ENCODE measurements at regions not wholly inside any gene's neighbourhood (a gene's known extent, or its start where the extent isn't known, plus 50 kb on each side); places are given as distances from the start of the nearest gene placed in this dataset.

GRCh38 chr9:29778281-29778849 is 2205.1 kb upstream of the C9orf72 start:
- 88 to 97% methylated on average over 7 of the region's 7 CpGs for WGBS, 2 donors
- Histone ChIP-seq H3K27me3 (no peaks in the 10 kb centered on the region), H3K36me3 (ENCODE audit: low read depth, missing control alignments) (no peaks in the 10 kb centered on the region), H3K4me1 (no peaks in the 10 kb centered on the region), H3K4me3 (no peak overlapping the region), H3K27ac (no peak overlapping the region), H3K9me3 (no peaks in the 10 kb centered on the region)
- DNase-seq = no peak
- intact Hi-C loops (cut with DNase I; ENCODE audit: low total_unique reads) = no loop called here
- TF ChIP-seq POLR2A (IDR thresholded peaks at IDR 0.05) = no peak
- TF ChIP-seq, protein P1, sequence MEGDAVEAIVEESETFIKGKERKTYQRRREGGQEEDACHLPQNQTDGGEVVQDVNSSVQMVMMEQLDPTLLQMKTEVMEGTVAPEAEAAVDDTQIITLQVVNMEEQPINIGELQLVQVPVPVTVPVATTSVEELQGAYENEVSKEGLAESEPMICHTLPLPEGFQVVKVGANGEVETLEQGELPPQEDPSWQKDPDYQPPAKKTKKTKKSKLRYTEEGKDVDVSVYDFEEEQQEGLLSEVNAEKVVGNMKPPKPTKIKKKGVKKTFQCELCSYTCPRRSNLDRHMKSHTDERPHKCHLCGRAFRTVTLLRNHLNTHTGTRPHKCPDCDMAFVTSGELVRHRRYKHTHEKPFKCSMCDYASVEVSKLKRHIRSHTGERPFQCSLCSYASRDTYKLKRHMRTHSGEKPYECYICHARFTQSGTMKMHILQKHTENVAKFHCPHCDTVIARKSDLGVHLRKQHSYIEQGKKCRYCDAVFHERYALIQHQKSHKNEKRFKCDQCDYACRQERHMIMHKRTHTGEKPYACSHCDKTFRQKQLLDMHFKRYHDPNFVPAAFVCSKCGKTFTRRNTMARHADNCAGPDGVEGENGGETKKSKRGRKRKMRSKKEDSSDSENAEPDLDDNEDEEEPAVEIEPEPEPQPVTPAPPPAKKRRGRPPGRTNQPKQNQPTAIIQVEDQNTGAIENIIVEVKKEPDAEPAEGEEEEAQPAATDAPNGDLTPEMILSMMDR (IDR thresholded peaks at IDR 0.05) = no peak

- DNase-seq = no peak
- Histone ChIP-seq H3K4me1 (no peaks in the 10 kb centered on the region), H3K9me3 (no peaks in the 10 kb centered on the region), H3K27ac (no peak overlapping the region), H3K27me3 (no peaks in the 10 kb centered on the region), H3K36me3 (ENCODE audit: low read depth, missing control alignments) (no peaks in the 10 kb centered on the region), H3K4me3 (no peak overlapping the region)
- WGBS, 2 donors = 75 to 81% methylated on average over 1 of the region's 1 CpG
- no peak for TF ChIP-seq POLR2A (IDR thresholded peaks at IDR 0.05)
- TF ChIP-seq, protein P1 (IDR thresholded peaks at IDR 0.05) = no peak
- intact Hi-C loops (cut with DNase I; ENCODE audit: low total_unique reads) = no loop called here
Measured at GRCh38 chr9:29793970-29794369, 2220.7 kb upstream of the C9orf72 start.

DNA sequence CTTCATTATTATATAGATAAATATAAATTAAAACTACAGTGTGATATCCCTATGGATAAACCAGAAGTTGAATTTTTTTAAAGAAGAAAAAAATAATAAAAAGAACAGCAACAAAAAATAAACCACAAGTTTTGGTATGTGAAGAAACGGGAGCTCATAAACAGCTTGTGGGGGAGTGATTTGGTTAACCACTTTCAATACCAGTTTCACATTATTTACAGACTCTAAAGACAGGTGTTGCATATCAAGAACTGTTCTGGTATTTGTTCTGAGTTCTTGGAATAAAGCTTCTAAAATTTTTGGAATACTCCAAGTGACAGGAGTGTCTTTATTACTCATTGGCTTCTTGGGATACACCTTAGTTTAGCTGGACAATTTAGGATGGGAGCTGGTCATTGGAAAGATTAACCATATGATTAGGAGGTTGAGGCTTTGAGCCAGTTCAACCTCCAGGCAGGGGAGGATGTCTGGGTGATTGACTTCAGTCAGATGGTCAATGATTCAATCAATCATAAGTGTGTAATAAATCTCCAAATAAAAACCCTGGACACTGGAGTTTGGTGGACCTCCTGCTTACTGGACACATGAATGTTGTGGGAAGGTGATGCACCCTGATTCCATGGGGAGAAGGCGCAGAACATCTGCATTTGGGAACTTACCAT is 2223.1 kb upstream of the C9orf72 start:
- no peaks in the 10 kb centered on the region for H3K4me1 ChIP-seq
- H3K36me3 ChIP-seq (ENCODE audit: low read depth, missing control alignments) = no peaks in the 10 kb centered on the region
- DNase-seq = no peak
- no peaks in the 10 kb centered on the region for H3K9me3 ChIP-seq
- no peaks in the 10 kb centered on the region for H3K27me3 ChIP-seq
- TF ChIP-seq, protein P1 (IDR thresholded peaks at IDR 0.05) = no peak
- no peak for TF ChIP-seq POLR2A (IDR thresholded peaks at IDR 0.05)
- H3K4me3 ChIP-seq = no peak overlapping the region
- H3K27ac ChIP-seq = no peak overlapping the region
- intact Hi-C loops (cut with DNase I; ENCODE audit: low total_unique reads) = no loop called here
- WGBS, 2 donors = 77 to 80% methylated on average over 2 of the region's 2 CpGs

DNA sequence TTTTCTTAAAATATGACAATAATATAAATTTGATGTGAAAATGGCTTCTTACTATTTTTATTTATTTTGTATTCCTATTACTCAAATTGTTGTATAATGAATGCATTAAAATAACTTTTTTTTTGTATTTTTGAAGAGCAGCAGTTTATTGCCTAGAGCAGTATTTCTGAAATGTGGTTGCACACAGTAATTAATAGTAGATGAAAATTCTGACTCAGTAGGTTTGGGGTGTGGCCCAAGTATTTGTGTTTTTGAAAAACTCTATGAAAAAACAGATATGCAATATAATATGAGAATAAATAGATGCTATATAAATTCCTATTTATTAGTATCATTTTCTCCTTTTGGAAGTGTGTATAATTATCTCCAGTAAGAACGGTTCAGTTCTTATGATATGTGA is 2225.3 kb upstream of the C9orf72 start:
- TF ChIP-seq POLR2A (IDR thresholded peaks at IDR 0.05) = no peak
- TF ChIP-seq, protein P1 (IDR thresholded peaks at IDR 0.05) = no peak
- Histone ChIP-seq H3K9me3 (no peaks in the 10 kb centered on the region), H3K4me1 (no peaks in the 10 kb centered on the region), H3K4me3 (no peak overlapping the region), H3K27me3 (no peaks in the 10 kb centered on the region), H3K27ac (no peak overlapping the region), H3K36me3 (ENCODE audit: low read depth, missing control alignments) (no peaks in the 10 kb centered on the region)
- DNase-seq = no peak
- WGBS, 2 donors = 76 to 83% methylated on average over 1 of the region's 1 CpG
- intact Hi-C loops (cut with DNase I; ENCODE audit: low total_unique reads) = no loop called here

- Histone ChIP-seq H3K27ac (no peak overlapping the region), H3K4me1 (no peaks in the 10 kb centered on the region), H3K4me3 (no peak overlapping the region), H3K27me3 (no peaks in the 10 kb centered on the region), H3K36me3 (ENCODE audit: low read depth, missing control alignments) (no peaks in the 10 kb centered on the region), H3K9me3 (no peaks in the 10 kb centered on the region)
- intact Hi-C loops (cut with DNase I; ENCODE audit: low total_unique reads) = no loop called here
- WGBS, 2 donors = 70 to 86% methylated on average over 2 of the region's 2 CpGs
- TF ChIP-seq POLR2A (IDR thresholded peaks at IDR 0.05) = no peak
- TF ChIP-seq, protein P1 (IDR thresholded peaks at IDR 0.05) = no peak
- no peak for DNase-seq
Measured at GRCh38 chr9:29799227-29799626, 2225.9 kb upstream of the C9orf72 start.

Data from testis (tissue), 2 donors.